ENCODE measurements at regions not wholly inside any gene's neighbourhood (a gene's known extent, or its start where the extent isn't known, plus 50 kb on each side); places are given as distances from the start of the nearest gene placed in this dataset.

DNA sequence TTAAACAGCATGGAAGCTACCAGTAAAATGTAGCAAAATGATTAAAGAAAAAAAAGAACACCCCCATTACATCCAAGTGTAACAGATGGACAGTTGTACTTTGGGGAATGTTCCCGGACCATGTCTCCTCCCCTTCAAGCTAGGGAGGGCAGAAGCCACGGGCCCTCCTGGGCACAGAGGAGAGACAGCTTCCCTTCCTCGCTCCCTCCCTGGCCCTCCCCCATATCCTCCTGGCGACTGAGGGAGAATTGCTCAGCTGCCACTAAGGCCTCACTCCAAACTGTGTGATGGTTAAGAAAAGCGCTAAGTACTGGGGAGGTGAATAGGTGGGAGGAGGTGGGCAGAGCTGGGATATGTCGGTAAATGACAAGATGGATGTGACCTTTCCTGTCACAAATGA is 358.0 kb downstream of the HRH4 start:
- no peak for TF ChIP-seq POLR2A (IDR thresholded peaks at IDR 0.05)
- TF ChIP-seq EP300 (IDR thresholded peaks at IDR 0.05): no peak
- TF ChIP-seq, protein P1, sequence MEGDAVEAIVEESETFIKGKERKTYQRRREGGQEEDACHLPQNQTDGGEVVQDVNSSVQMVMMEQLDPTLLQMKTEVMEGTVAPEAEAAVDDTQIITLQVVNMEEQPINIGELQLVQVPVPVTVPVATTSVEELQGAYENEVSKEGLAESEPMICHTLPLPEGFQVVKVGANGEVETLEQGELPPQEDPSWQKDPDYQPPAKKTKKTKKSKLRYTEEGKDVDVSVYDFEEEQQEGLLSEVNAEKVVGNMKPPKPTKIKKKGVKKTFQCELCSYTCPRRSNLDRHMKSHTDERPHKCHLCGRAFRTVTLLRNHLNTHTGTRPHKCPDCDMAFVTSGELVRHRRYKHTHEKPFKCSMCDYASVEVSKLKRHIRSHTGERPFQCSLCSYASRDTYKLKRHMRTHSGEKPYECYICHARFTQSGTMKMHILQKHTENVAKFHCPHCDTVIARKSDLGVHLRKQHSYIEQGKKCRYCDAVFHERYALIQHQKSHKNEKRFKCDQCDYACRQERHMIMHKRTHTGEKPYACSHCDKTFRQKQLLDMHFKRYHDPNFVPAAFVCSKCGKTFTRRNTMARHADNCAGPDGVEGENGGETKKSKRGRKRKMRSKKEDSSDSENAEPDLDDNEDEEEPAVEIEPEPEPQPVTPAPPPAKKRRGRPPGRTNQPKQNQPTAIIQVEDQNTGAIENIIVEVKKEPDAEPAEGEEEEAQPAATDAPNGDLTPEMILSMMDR (IDR thresholded peaks at IDR 0.05): no peak
- no peak for TF ChIP-seq POLR2AphosphoS5 (IDR thresholded peaks at IDR 0.05)
- H3K9me3 ChIP-seq: no peaks in the 10 kb centered on the region
- no peaks in the 10 kb centered on the region for H3K4me1 ChIP-seq
- H3K36me3 ChIP-seq: no peaks in the 10 kb centered on the region
- 65% methylated on average over 6 of the region's 6 CpGs for WGBS
- DNase-seq (ENCODE audit: low spot score in 2 of 2): no peak
- H3K27ac ChIP-seq: no peak overlapping the region
- H3K4me3 ChIP-seq: no peak overlapping the region
- H3K27me3 ChIP-seq: no peaks in the 10 kb centered on the region

DNA sequence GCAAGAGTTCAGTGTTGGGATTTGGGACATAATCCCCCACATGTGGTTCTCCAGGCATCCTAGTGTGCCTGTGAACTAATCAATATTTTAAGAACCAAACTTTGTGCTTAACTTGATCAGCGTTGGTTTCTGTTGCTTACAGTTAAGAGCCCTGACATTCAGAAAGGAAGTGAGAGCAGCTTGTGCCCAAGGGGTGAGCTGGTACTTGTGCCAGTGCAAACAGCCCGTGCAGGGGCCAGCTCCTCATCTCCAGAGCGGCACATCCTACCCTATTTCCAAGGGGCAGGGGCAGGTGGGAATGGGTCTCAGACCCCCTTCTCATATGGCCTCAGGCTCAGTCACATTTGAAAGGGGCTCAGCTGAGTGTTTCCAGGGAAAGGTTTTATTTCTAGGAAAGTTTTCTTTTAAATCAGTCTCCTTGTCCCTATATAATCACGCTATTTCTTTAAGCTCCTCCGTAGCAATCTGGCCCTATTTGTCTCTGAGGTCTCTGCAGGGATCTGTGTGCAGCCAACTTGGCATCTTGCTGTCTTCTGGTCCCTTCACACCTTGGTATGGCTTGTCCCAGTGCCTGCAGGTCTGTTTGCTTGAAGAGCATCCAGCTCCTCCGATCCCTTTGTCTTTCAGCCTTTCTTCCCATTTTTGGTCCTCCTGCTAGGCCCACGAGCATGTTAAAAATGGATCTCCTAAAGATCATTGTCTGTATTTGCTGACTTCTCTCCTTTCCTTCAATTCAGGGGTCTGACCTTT is 358.9 kb downstream of the HRH4 start:
- H3K4me1 ChIP-seq: no peaks in the 10 kb centered on the region
- 92% methylated on average over 7 of the region's 7 CpGs for WGBS
- no peaks in the 10 kb centered on the region for H3K27me3 ChIP-seq
- DNase-seq (ENCODE audit: low spot score in 2 of 2): no peak
- H3K9me3 ChIP-seq: no peaks in the 10 kb centered on the region
- TF ChIP-seq, protein P1 (IDR thresholded peaks at IDR 0.05): no peak
- TF ChIP-seq POLR2AphosphoS5 (IDR thresholded peaks at IDR 0.05) (no peak), POLR2A (IDR thresholded peaks at IDR 0.05) (no peak), EP300 (IDR thresholded peaks at IDR 0.05) (no peak)
- H3K4me3 ChIP-seq: no peak overlapping the region
- H3K27ac ChIP-seq: no peak overlapping the region
- H3K36me3 ChIP-seq: no peaks in the 10 kb centered on the region

DNA sequence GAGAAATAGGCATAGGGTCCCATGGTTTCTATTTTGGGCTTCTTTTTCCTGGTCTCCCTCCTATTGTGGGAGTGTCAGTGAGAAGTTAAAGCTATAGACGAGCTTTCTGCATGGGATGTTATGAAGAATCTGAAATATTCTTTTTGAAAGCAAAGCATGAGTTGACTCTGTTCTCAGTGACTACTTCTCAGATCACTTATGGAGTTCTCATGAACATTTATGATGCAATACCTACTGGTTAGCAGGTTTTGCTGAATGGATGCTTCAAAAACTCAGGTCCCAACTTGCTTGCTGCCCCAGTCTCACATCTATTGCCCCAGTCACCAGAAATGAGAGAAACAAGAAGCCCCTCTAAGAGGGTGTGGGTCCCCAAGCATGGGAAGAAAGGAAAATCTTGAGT is 365.0 kb downstream of the HRH4 start:
- no peaks in the 10 kb centered on the region for H3K36me3 ChIP-seq
- no peaks in the 10 kb centered on the region for H3K4me1 ChIP-seq
- no peak overlapping the region for H3K27ac ChIP-seq
- no peaks in the 10 kb centered on the region for H3K9me3 ChIP-seq
- H3K27me3 ChIP-seq: no peaks in the 10 kb centered on the region
- TF ChIP-seq, protein P1 (IDR thresholded peaks at IDR 0.05): no peak
- TF ChIP-seq POLR2AphosphoS5 (IDR thresholded peaks at IDR 0.05): no peak
- no peak for TF ChIP-seq EP300 (IDR thresholded peaks at IDR 0.05)
- no peak for TF ChIP-seq POLR2A (IDR thresholded peaks at IDR 0.05)
- 93% methylated on average over 1 of the region's 1 CpG for WGBS
- no peak for DNase-seq (ENCODE audit: low spot score in 2 of 2)
- H3K4me3 ChIP-seq: no peak overlapping the region

DNA sequence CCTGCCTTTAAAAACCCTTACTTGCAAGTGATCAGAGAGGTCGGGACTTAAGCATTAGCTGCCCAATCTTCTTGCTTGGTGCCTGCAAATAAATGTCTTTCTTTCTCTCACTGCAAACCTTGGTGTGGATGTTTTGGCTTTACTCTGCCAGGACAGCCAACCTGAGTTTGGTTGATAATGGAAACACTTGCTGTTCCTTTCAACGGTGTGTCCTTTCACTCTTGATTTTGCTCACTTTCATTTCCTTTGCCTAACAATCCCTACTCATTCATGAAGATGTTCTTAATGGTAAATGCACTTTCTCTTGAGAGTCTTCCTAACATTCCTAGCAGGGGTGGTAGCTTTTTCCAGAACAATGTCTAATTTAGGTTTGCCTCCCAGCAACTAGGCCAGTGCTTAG is 366.2 kb downstream of the HRH4 start:
- Histone ChIP-seq H3K9me3 (no peaks in the 10 kb centered on the region), H3K36me3 (no peaks in the 10 kb centered on the region), H3K27ac (no peak overlapping the region), H3K4me3 (no peak overlapping the region), H3K27me3 (no peaks in the 10 kb centered on the region), H3K4me1 (no peaks in the 10 kb centered on the region)
- TF ChIP-seq EP300 (IDR thresholded peaks at IDR 0.05) (no peak), POLR2AphosphoS5 (IDR thresholded peaks at IDR 0.05) (no peak), POLR2A (IDR thresholded peaks at IDR 0.05) (no peak)
- TF ChIP-seq, protein P1 (IDR thresholded peaks at IDR 0.05): no peak
- WGBS: 80% methylated on average over 2 of the region's 2 CpGs
- DNase-seq (ENCODE audit: low spot score in 2 of 2): no peak

DNA sequence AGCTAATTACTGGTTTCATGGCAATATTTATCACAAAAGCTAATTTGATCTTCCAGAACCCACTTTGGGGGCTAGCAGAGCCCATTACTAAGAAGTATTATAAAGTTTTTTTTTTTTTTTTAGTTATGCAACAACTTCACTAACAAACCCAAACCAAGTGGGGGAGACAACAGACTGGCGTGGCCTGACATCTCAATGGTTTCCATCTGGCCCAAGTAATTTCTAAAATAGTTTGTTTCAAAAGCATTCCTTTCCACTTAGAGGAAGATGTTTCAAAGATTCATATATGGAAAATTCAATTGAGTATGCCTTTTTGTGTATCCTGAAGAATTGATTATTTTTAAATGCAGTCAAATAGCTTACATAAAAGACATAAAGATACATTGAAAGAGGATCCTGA is 367.1 kb downstream of the HRH4 start:
- no peaks in the 10 kb centered on the region for H3K36me3 ChIP-seq
- no peaks in the 10 kb centered on the region for H3K4me1 ChIP-seq
- WGBS: 59% methylated on average over 1 of the region's 1 CpG
- TF ChIP-seq, protein P1 (IDR thresholded peaks at IDR 0.05): no peak
- TF ChIP-seq EP300 (IDR thresholded peaks at IDR 0.05): no peak
- H3K27me3 ChIP-seq: no peaks in the 10 kb centered on the region
- no peak overlapping the region for H3K27ac ChIP-seq
- no peaks in the 10 kb centered on the region for H3K9me3 ChIP-seq
- DNase-seq (ENCODE audit: low spot score in 2 of 2): no peak
- no peak overlapping the region for H3K4me3 ChIP-seq

All from suprapubic skin (tissue), 4 donors.